ENCODE measurements at regions not wholly inside any gene's neighbourhood (a gene's known extent, or its start where the extent isn't known, plus 50 kb on each side); places are given as distances from the start of the nearest gene placed in this dataset.

DNA sequence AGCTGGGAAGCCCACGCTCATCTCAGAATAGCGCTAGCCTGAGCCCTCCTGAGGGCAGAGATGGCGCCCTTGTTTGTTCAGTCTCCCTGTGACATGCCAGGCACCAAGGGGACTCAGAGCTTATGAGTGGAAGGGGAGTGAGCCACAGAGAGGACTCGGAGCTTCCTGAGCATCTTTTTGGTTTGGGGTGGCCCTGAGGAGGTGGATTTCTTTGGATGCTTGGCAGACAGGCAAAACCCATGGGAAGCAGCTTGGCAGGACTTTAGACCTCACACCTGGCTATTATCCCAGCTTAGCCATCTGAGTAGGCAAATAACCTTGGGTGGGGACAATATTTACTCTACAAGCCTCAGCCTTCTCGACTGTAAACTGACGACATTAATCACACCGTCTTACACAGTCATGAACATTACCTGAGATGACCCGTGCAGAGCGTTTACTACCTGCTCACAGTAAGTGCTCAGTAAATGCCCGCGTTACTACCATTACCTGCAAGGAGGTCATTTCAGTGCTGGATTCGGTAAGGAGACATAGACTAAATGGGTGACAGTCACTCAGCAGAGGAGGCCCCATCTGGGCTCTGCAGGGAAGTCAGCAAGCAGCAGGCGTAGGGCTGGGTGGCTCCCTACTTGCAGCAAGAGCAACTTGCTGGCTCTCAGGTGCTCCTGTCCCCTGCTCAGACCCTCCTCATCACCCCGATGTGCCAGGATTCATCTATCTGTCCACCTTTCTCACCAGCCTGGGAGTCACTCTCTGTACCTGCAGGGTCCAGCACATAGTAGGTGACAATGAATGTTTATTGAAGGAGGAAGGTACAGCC, 54.9 kb downstream of the KLHDC7A start:
- no peak for DNase-seq (ENCODE audit: low read depth, low spot score)
- TF ChIP-seq YY1 (IDR thresholded peaks at IDR 0.05; ENCODE audit: insufficient read depth, insufficient read length) (no peak), SUZ12 (IDR thresholded peaks at IDR 0.05; ENCODE audit: extremely low read depth, insufficient read depth, insufficient read length) (no peak), ZNF274 (IDR thresholded peaks at IDR 0.05; ENCODE audit: low read depth, low read length) (no peak)

DNA sequence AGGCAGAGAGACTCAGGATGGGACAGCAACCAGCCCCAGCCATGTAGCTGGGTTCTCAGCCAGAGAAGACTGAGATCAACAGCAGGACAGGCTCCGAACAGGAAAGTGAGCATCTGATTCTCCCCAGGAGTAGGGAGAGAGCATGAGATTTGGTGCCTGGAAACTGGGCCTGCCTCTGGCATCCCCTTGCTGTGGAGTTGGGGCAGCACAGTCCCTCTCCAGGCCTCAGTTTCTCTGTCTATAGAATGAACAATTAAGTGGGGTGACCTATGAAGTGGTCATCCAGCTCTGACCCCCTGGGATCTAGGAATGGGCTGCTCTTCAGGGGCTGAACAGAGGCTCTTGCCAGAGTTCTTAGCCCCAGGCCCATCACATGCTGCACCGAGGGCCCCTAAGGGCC, 55.6 kb downstream of the KLHDC7A start:
- Histone ChIP-seq H3K4me1 (ENCODE audit: insufficient read depth, insufficient read length) (peaks cover 4% of the 10 kb centered on the region), H3K27me3 (ENCODE audit: insufficient read depth, insufficient read length) (peaks cover 3% of the 10 kb centered on the region), H3K9me3 (ENCODE audit: insufficient read depth, low read length) (no peaks in the 10 kb centered on the region), H3K9ac (ENCODE audit: insufficient read length, low read depth) (no peak overlapping the region), H3K4me3 (ENCODE audit: insufficient read length, low read depth) (no peak overlapping the region), H3K36me3 (ENCODE audit: insufficient read depth, insufficient read length, low read length) (no peaks in the 10 kb centered on the region)
- no peak for DNase-seq (ENCODE audit: low read depth, low spot score)
- TF ChIP-seq SUZ12 (IDR thresholded peaks at IDR 0.05; ENCODE audit: extremely low read depth, insufficient read depth, insufficient read length) (no peak), YY1 (IDR thresholded peaks at IDR 0.05; ENCODE audit: insufficient read depth, insufficient read length) (no peak), ZNF274 (IDR thresholded peaks at IDR 0.05; ENCODE audit: low read depth, low read length) (no peak)

More for the DNA sequence above, 54.9 kb downstream of the KLHDC7A start:
- H3K9me3 ChIP-seq (ENCODE audit: insufficient read depth, low read length) = no peaks in the 10 kb centered on the region
- H3K36me3 ChIP-seq (ENCODE audit: insufficient read depth, insufficient read length, low read length) = no peaks in the 10 kb centered on the region
- peaks cover 3% of the 10 kb centered on the region for H3K27me3 ChIP-seq (ENCODE audit: insufficient read depth, insufficient read length)
- H3K4me1 ChIP-seq (ENCODE audit: insufficient read depth, insufficient read length) = no peaks in the 10 kb centered on the region
- H3K9ac ChIP-seq (ENCODE audit: insufficient read length, low read depth) = no peak overlapping the region
- H3K4me3 ChIP-seq (ENCODE audit: insufficient read length, low read depth) = no peak overlapping the region

DNA sequence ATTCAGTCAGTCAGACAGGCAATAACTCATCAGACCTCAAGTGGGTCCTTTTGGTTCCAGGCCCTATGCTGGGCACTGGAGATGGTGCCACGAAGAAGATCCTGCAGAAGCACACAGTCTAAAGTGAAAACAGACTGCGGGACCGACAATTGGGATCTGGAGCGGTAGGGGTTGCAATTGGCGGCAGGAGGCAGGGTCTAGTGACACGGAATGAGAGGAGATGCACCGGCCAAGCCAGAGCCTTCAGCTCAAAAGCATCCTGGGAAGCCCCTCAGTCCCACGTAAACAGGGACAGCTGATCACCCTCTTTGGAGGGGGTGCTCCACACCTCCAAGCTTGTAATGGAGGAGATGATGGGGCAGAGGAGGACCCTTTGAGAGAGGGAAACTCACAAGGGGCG, 56.2 kb downstream of the KLHDC7A start:
- no peak for DNase-seq (ENCODE audit: low read depth, low spot score)
- peaks cover 4% of the 10 kb centered on the region for H3K4me1 ChIP-seq (ENCODE audit: insufficient read depth, insufficient read length)
- H3K9ac ChIP-seq (ENCODE audit: insufficient read length, low read depth) = no peak overlapping the region
- H3K27me3 ChIP-seq (ENCODE audit: insufficient read depth, insufficient read length) = peaks cover 3% of the 10 kb centered on the region
- H3K9me3 ChIP-seq (ENCODE audit: insufficient read depth, low read length) = no peaks in the 10 kb centered on the region
- no peak for TF ChIP-seq SUZ12 (IDR thresholded peaks at IDR 0.05; ENCODE audit: extremely low read depth, insufficient read depth, insufficient read length)
- TF ChIP-seq YY1 (IDR thresholded peaks at IDR 0.05; ENCODE audit: insufficient read depth, insufficient read length) = no peak
- no peak for TF ChIP-seq ZNF274 (IDR thresholded peaks at IDR 0.05; ENCODE audit: low read depth, low read length)
- H3K36me3 ChIP-seq (ENCODE audit: insufficient read depth, insufficient read length, low read length) = no peaks in the 10 kb centered on the region
- no peak overlapping the region for H3K4me3 ChIP-seq (ENCODE audit: insufficient read length, low read depth)

DNA sequence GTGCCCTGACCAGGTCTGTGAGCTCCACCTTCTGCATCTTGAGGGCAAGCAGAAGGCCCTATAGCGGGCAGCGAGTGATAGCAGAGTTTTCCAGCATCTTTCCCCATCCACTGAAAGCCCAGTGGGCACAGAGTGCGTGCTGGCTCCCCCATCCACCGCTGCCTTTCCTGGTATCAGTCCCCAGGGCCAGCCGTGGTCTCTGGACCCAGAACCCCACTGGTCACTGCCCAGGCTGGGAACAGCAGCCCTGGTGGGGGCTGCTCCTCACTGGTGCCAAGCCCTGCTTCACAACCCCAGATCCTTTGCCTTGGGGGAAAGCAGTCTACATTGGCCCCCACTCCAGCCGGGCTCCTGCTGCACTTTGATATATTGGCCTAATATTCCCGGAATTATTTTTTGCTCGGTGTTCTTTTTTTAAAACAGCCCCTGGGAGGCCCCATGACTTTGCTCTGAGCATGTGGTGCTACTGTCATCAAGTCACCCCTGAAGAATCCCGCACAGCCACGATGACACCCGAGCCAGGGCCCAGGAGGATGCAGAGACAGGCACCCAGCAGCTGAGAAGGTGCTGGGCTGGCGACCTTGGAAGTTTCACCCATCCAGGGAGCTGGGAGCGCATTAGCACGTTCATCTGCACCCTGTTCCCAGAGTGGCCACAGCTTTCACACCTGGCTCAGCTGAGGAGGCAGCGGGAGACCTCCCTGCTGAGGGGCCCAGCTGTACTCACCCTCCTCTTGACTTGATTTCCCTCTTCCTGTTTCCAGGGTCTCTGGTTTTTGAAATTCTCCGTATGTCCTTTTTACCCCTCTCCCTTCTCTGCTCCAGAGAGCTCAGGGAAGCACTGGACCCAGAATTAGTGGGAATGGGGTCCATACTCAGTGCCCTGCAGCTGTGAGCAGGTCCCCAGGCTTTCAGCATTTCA, 56.9 kb downstream of the KLHDC7A start:
- Histone ChIP-seq H3K27me3 (ENCODE audit: insufficient read depth, insufficient read length) (peaks cover 3% of the 10 kb centered on the region), H3K4me1 (ENCODE audit: insufficient read depth, insufficient read length) (peaks cover 4% of the 10 kb centered on the region), H3K4me3 (ENCODE audit: insufficient read length, low read depth) (no peak overlapping the region), H3K9me3 (ENCODE audit: insufficient read depth, low read length) (no peaks in the 10 kb centered on the region), H3K9ac (ENCODE audit: insufficient read length, low read depth) (no peak overlapping the region), H3K36me3 (ENCODE audit: insufficient read depth, insufficient read length, low read length) (no peaks in the 10 kb centered on the region)
- no peak for DNase-seq (ENCODE audit: low read depth, low spot score)
- TF ChIP-seq YY1 (IDR thresholded peaks at IDR 0.05; ENCODE audit: insufficient read depth, insufficient read length) = no peak
- TF ChIP-seq SUZ12 (IDR thresholded peaks at IDR 0.05; ENCODE audit: extremely low read depth, insufficient read depth, insufficient read length) = no peak

DNA sequence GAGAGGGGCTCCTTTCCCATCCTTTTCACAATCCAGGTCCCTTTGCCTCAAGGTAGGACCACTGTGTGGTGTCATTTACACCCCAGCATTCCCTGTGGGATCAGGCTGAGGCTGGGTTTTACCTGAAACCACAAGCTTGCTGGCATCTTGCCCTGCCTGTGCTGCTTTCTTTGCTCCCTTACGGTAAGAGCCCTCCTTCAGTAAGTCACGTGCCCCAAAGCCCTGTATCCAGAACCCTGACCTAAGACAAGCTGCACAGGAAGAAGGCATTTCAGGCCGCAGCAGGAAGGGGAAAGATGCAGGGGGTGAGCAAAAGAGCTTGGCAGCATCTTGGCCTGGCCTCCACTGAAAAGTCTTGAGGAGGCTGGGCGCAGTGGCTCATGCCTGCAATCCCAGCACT, 58.4 kb downstream of the KLHDC7A start:
- no peak overlapping the region for H3K9ac ChIP-seq (ENCODE audit: insufficient read length, low read depth)
- DNase-seq (ENCODE audit: low read depth, low spot score) = no peak
- peaks cover 3% of the 10 kb centered on the region for H3K27me3 ChIP-seq (ENCODE audit: insufficient read depth, insufficient read length)

DNA sequence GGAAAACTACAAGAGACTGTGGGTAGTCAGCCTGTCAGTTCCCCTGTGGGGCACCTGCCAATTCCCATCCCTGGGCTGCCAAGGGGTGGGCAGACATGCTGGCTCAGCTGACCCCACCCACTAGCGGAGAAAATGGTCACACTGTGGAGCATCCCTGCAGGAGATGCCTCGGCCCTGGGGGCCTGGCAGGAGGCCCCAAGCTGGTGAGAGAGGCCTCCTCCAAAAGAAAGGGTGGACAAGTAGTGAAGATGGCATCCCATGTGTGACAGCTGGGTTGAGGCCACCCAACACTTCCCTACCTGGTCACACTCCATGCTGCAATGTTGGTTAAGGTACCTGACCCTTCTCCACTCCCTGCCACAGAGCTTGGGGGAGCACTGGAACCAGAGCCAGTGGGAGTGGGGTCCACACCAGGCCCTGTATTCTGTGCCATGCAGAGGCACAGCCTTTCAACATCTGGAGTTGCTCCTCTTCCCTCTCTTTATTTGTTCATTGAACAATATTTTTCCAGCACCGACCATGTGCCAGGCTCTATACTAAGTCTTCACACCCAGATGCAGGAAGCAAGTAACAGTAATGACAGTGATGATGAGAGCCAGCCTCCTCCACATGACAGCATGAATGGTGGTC, 59.5 kb downstream of the KLHDC7A start:
- DNase-seq (ENCODE audit: low read depth, low spot score) = no peak
- Histone ChIP-seq H3K4me1 (ENCODE audit: insufficient read depth, insufficient read length) (peaks cover 6% of the 10 kb centered on the region), H3K4me3 (ENCODE audit: insufficient read length, low read depth) (no peak overlapping the region), H3K36me3 (ENCODE audit: insufficient read depth, insufficient read length, low read length) (no peaks in the 10 kb centered on the region), H3K9ac (ENCODE audit: insufficient read length, low read depth) (no peak overlapping the region), H3K9me3 (ENCODE audit: insufficient read depth, low read length) (no peaks in the 10 kb centered on the region), H3K27me3 (ENCODE audit: insufficient read depth, insufficient read length) (peaks cover 3% of the 10 kb centered on the region)
- TF ChIP-seq ZNF274 (IDR thresholded peaks at IDR 0.05; ENCODE audit: low read depth, low read length) = no peak
- TF ChIP-seq YY1 (IDR thresholded peaks at IDR 0.05; ENCODE audit: insufficient read depth, insufficient read length) = no peak

More for the DNA sequence above, 58.4 kb downstream of the KLHDC7A start:
- peaks cover 6% of the 10 kb centered on the region for H3K4me1 ChIP-seq (ENCODE audit: insufficient read depth, insufficient read length)
- no peaks in the 10 kb centered on the region for H3K36me3 ChIP-seq (ENCODE audit: insufficient read depth, insufficient read length, low read length)
- H3K4me3 ChIP-seq (ENCODE audit: insufficient read length, low read depth) = no peak overlapping the region
- TF ChIP-seq ZNF274 (IDR thresholded peaks at IDR 0.05; ENCODE audit: low read depth, low read length) (no peak), SUZ12 (IDR thresholded peaks at IDR 0.05; ENCODE audit: extremely low read depth, insufficient read depth, insufficient read length) (no peak), YY1 (IDR thresholded peaks at IDR 0.05; ENCODE audit: insufficient read depth, insufficient read length) (no peak)
- H3K9me3 ChIP-seq (ENCODE audit: insufficient read depth, low read length) = no peaks in the 10 kb centered on the region
